Peyer's patch (tissue), 4 donors: ENCODE measurements at regions not wholly inside any gene's neighbourhood (a gene's known extent, or its start where the extent isn't known, plus 50 kb on each side); places are given as distances from the start of the nearest gene placed in this dataset.

Experiments used
- DNase-seq, 3 donors: peaks; one replicate each; pipeline ENCODE4 v3.0.0-alpha.2; 2017 to 2019
- H3K27ac ChIP-seq, 4 donors: fragments of 200-600 bp; sonication (generic); one replicate each; pipeline ENCODE4 v1.5.1; 2016 to 2019
- H3K27me3 ChIP-seq, 2 donors: fragments of 200-600 bp; sonication (generic); one replicate each; pipeline ENCODE4 v1.5.1; 2019
- H3K36me3 ChIP-seq, 3 donors: fragments of 200-600 bp; sonication (generic); one replicate each; pipeline ENCODE4 v1.5.1; 2016 to 2019
- H3K4me1 ChIP-seq, 4 donors: fragments of 200-600 bp; sonication (generic); one replicate each; pipeline ENCODE4 v1.5.1; 2016 to 2019
- H3K4me3 ChIP-seq, 4 donors: fragments of 200-600 bp; sonication (generic); 1 replicate in 3 of 4; 2 replicates in 1 of 4; pipeline ENCODE4 v1.5.1; 2016 to 2019; ENCODE audit warnings: mild to moderate bottlenecking in 1 of 4
- H3K9me3 ChIP-seq, 4 donors: fragments of 200-600 bp; sonication (generic); one replicate each; pipeline ENCODE4 v1.5.1; 2016 to 2019; ENCODE audit warnings: mild to moderate bottlenecking in 1 of 4
- CTCF ChIP-seq, 6 experiments: fragments of 450-650 bp in 4 of 6; fragments of 200-600 bp in 2 of 6; sonication (generic) in 1 of 6; IDR thresholded peaks; one replicate each; pipeline ENCODE4 v1.5.1; 2017 to 2019; ENCODE audit warnings: antibody characterized with exemption in 6 of 6, mild to moderate bottlenecking in 3 of 6, moderate library complexity in 1 of 6
- POLR2A ChIP-seq, 2 donors: fragments of 450-650 bp; IDR thresholded peaks; one replicate each; pipeline ENCODE4 v1.5.1; 2017; ENCODE audit warnings: antibody characterized with exemption in 2 of 2, mild to moderate bottlenecking in 2 of 2, moderate library complexity in 2 of 2

GRCh38 chr13:83622422-83622784 is 259.9 kb downstream of the SLITRK1 start:
- H3K9me3 ChIP-seq, result no peaks in the 10 kb centered on the region
- no peaks in the 10 kb centered on the region for H3K36me3 ChIP-seq
- no peak overlapping the region for H3K27ac ChIP-seq
- H3K4me1 ChIP-seq, result no peaks in the 10 kb centered on the region
- no peak overlapping the region for H3K4me3 ChIP-seq
- DNase-seq, result no peak
- TF ChIP-seq POLR2A (IDR thresholded peaks at IDR 0.05), result no peak
- TF ChIP-seq CTCF (IDR thresholded peaks at IDR 0.05), result no peak
- H3K27me3 ChIP-seq, result no peaks in the 10 kb centered on the region

GRCh38 chr13:83621765-83622421 is 260.4 kb downstream of the SLITRK1 start:
- TF ChIP-seq POLR2A (IDR thresholded peaks at IDR 0.05) (no peak), CTCF (IDR thresholded peaks at IDR 0.05) (no peak)
- no peak overlapping the region for H3K4me3 ChIP-seq
- no peaks in the 10 kb centered on the region for H3K9me3 ChIP-seq
- H3K27ac ChIP-seq, result no peak overlapping the region
- no peaks in the 10 kb centered on the region for H3K36me3 ChIP-seq
- no peak for DNase-seq
- H3K4me1 ChIP-seq, result no peaks in the 10 kb centered on the region
- no peaks in the 10 kb centered on the region for H3K27me3 ChIP-seq

GRCh38 chr13:83620530-83621220 is 261.6 kb downstream of the SLITRK1 start:
- TF ChIP-seq POLR2A (IDR thresholded peaks at IDR 0.05) (no peak), CTCF (IDR thresholded peaks at IDR 0.05) (no peak)
- Histone ChIP-seq H3K27ac (no peak overlapping the region), H3K4me3 (no peak overlapping the region), H3K27me3 (no peaks in the 10 kb centered on the region), H3K4me1 (no peaks in the 10 kb centered on the region), H3K36me3 (no peaks in the 10 kb centered on the region), H3K9me3 (no peaks in the 10 kb centered on the region)
- no peak for DNase-seq

GRCh38 chr13:83618966-83619365 is 263.3 kb downstream of the SLITRK1 start:
- no peak overlapping the region for H3K27ac ChIP-seq
- H3K36me3 ChIP-seq, result no peaks in the 10 kb centered on the region
- no peak for DNase-seq
- H3K4me3 ChIP-seq, result no peak overlapping the region
- no peaks in the 10 kb centered on the region for H3K4me1 ChIP-seq
- H3K9me3 ChIP-seq, result no peaks in the 10 kb centered on the region
- TF ChIP-seq POLR2A (IDR thresholded peaks at IDR 0.05) (no peak), CTCF (IDR thresholded peaks at IDR 0.05) (no peak)
- H3K27me3 ChIP-seq, result no peaks in the 10 kb centered on the region

GRCh38 chr13:83613524-83613923 is 268.8 kb downstream of the SLITRK1 start:
- Histone ChIP-seq H3K4me1 (no peaks in the 10 kb centered on the region), H3K4me3 (no peak overlapping the region), H3K27me3 (no peaks in the 10 kb centered on the region), H3K27ac (no peak overlapping the region), H3K9me3 (no peaks in the 10 kb centered on the region), H3K36me3 (no peaks in the 10 kb centered on the region)
- no peak for DNase-seq
- TF ChIP-seq POLR2A (IDR thresholded peaks at IDR 0.05) (no peak), CTCF (IDR thresholded peaks at IDR 0.05) (no peak)
